ENCODE measurements at regions not wholly inside any gene's neighbourhood (a gene's known extent, or its start where the extent isn't known, plus 50 kb on each side); places are given as distances from the start of the nearest gene placed in this dataset.

GRCh38 chr9:31908158-31908890 lies 476.1 kb upstream of the ACO1 start:
- H3K27ac ChIP-seq (ENCODE audit: low read depth, low read length), result no peak overlapping the region
- no peaks in the 10 kb centered on the region for H3K27me3 ChIP-seq (ENCODE audit: insufficient read depth, low read length)
- no peak overlapping the region for H3K23ac ChIP-seq (ENCODE audit: low read length)
- no peak overlapping the region for H4K91ac ChIP-seq (ENCODE audit: low read depth, low read length)
- no peak overlapping the region for H3K4me3 ChIP-seq (ENCODE audit: low read depth, low read length)
- H2AFZ ChIP-seq (ENCODE audit: insufficient read depth, low read length, poor library complexity), result no peak overlapping the region
- H3K14ac ChIP-seq (ENCODE audit: low read length), result no peak overlapping the region
- no peaks in the 10 kb centered on the region for H3K79me2 ChIP-seq (ENCODE audit: control insufficient read depth, insufficient read depth, low read length, poor library complexity)
- no peak overlapping the region for H3K4me2 ChIP-seq (ENCODE audit: low read length)
- no peak overlapping the region for H2BK5ac ChIP-seq (ENCODE audit: low read depth, low read length, poor library complexity)
- no CpG with 5 or more reads among the region's 6 CpGs for WGBS (ENCODE audit: extremely low coverage, insufficient coverage, insufficient read length)
- no peak overlapping the region for H3K9ac ChIP-seq (ENCODE audit: low read length)
- no peaks in the 10 kb centered on the region for H3K79me1 ChIP-seq (ENCODE audit: low read length)
- no peaks in the 10 kb centered on the region for H3K9me3 ChIP-seq (ENCODE audit: insufficient read depth, low read depth, low read length)
- H3K4ac ChIP-seq (ENCODE audit: low read depth, low read length), result no peak overlapping the region
- no peaks in the 10 kb centered on the region for H3K4me1 ChIP-seq (ENCODE audit: control insufficient read depth in 1 of 2, insufficient read depth in 2 of 2, low read length in 2 of 2)
- H3K18ac ChIP-seq (ENCODE audit: low read length), result no peak overlapping the region
- H3K36me3 ChIP-seq (ENCODE audit: control insufficient read depth in 1 of 2, insufficient read depth in 2 of 2, low read length in 2 of 2), result no peaks in the 10 kb centered on the region
- H2AK5ac ChIP-seq (ENCODE audit: low read length), result no peak overlapping the region
- DNase-seq, result no peak
- H2BK12ac ChIP-seq (ENCODE audit: low read length), result no peak overlapping the region
- no peak overlapping the region for H2BK120ac ChIP-seq (ENCODE audit: insufficient read depth, low read length, poor library complexity)
- no peak overlapping the region for H4K12ac ChIP-seq (ENCODE audit: low read depth, low read length)
- no peak overlapping the region for H4K8ac ChIP-seq (ENCODE audit: low read depth, low read length)

GRCh38 chr9:31908891-31909480 lies 475.5 kb upstream of the ACO1 start:
- Histone ChIP-seq H2BK120ac (ENCODE audit: insufficient read depth, low read length, poor library complexity) (no peak overlapping the region), H4K8ac (ENCODE audit: low read depth, low read length) (no peak overlapping the region), H3K18ac (ENCODE audit: low read length) (no peak overlapping the region), H2AFZ (ENCODE audit: insufficient read depth, low read length, poor library complexity) (no peak overlapping the region), H3K79me1 (ENCODE audit: low read length) (no peaks in the 10 kb centered on the region), H3K4me3 (ENCODE audit: low read depth, low read length) (no peak overlapping the region), H3K27me3 (ENCODE audit: insufficient read depth, low read length) (no peaks in the 10 kb centered on the region), H2AK5ac (ENCODE audit: low read length) (no peak overlapping the region), H3K4me1 (ENCODE audit: control insufficient read depth in 1 of 2, insufficient read depth in 2 of 2, low read length in 2 of 2) (no peaks in the 10 kb centered on the region), H3K23ac (ENCODE audit: low read length) (no peak overlapping the region), H4K12ac (ENCODE audit: low read depth, low read length) (no peak overlapping the region), H3K79me2 (ENCODE audit: control insufficient read depth, insufficient read depth, low read length, poor library complexity) (no peaks in the 10 kb centered on the region), H3K9ac (ENCODE audit: low read length) (no peak overlapping the region), H3K36me3 (ENCODE audit: control insufficient read depth in 1 of 2, insufficient read depth in 2 of 2, low read length in 2 of 2) (no peaks in the 10 kb centered on the region), H2BK12ac (ENCODE audit: low read length) (no peak overlapping the region), H3K4me2 (ENCODE audit: low read length) (no peak overlapping the region), H3K9me3 (ENCODE audit: insufficient read depth, low read depth, low read length) (no peaks in the 10 kb centered on the region), H3K14ac (ENCODE audit: low read length) (no peak overlapping the region), H4K91ac (ENCODE audit: low read depth, low read length) (no peak overlapping the region), H3K4ac (ENCODE audit: low read depth, low read length) (no peak overlapping the region), H3K27ac (ENCODE audit: low read depth, low read length) (no peak overlapping the region), H2BK5ac (ENCODE audit: low read depth, low read length, poor library complexity) (no peak overlapping the region)
- DNase-seq, result no peak
- no CpG with 5 or more reads among the region's 11 CpGs for WGBS (ENCODE audit: extremely low coverage, insufficient coverage, insufficient read length)

- no peak overlapping the region for H3K4me2 ChIP-seq (ENCODE audit: low read length)
- no peaks in the 10 kb centered on the region for H3K36me3 ChIP-seq (ENCODE audit: control insufficient read depth in 1 of 2, insufficient read depth in 2 of 2, low read length in 2 of 2)
- no peaks in the 10 kb centered on the region for H3K79me2 ChIP-seq (ENCODE audit: control insufficient read depth, insufficient read depth, low read length, poor library complexity)
- no peak overlapping the region for H2AK5ac ChIP-seq (ENCODE audit: low read length)
- H3K4me1 ChIP-seq (ENCODE audit: control insufficient read depth in 1 of 2, insufficient read depth in 2 of 2, low read length in 2 of 2), result no peaks in the 10 kb centered on the region
- H3K23ac ChIP-seq (ENCODE audit: low read length), result no peak overlapping the region
- H4K12ac ChIP-seq (ENCODE audit: low read depth, low read length), result no peak overlapping the region
- H3K4me3 ChIP-seq (ENCODE audit: low read depth, low read length), result no peak overlapping the region
- no peak overlapping the region for H2BK12ac ChIP-seq (ENCODE audit: low read length)
- no peaks in the 10 kb centered on the region for H3K79me1 ChIP-seq (ENCODE audit: low read length)
- no peak for DNase-seq
- no peaks in the 10 kb centered on the region for H3K27me3 ChIP-seq (ENCODE audit: insufficient read depth, low read length)
- H3K9ac ChIP-seq (ENCODE audit: low read length), result no peak overlapping the region
- no peak overlapping the region for H4K91ac ChIP-seq (ENCODE audit: low read depth, low read length)
- H2BK120ac ChIP-seq (ENCODE audit: insufficient read depth, low read length, poor library complexity), result no peak overlapping the region
- no peak overlapping the region for H3K18ac ChIP-seq (ENCODE audit: low read length)
- no peak overlapping the region for H4K8ac ChIP-seq (ENCODE audit: low read depth, low read length)
- no peak overlapping the region for H3K14ac ChIP-seq (ENCODE audit: low read length)
- no peak overlapping the region for H2BK5ac ChIP-seq (ENCODE audit: low read depth, low read length, poor library complexity)
- H3K4ac ChIP-seq (ENCODE audit: low read depth, low read length), result no peak overlapping the region
- no peaks in the 10 kb centered on the region for H3K9me3 ChIP-seq (ENCODE audit: insufficient read depth, low read depth, low read length)
- H2AFZ ChIP-seq (ENCODE audit: insufficient read depth, low read length, poor library complexity), result no peak overlapping the region
- no peak overlapping the region for H3K27ac ChIP-seq (ENCODE audit: low read depth, low read length)
Observed at GRCh38 chr9:31912636-31913035, 471.8 kb upstream of the ACO1 start.

GRCh38 chr9:31916591-31917241 lies 467.7 kb upstream of the ACO1 start:
- Histone ChIP-seq H3K4me1 (ENCODE audit: control insufficient read depth in 1 of 2, insufficient read depth in 2 of 2, low read length in 2 of 2) (no peaks in the 10 kb centered on the region), H3K27ac (ENCODE audit: low read depth, low read length) (no peak overlapping the region), H3K9ac (ENCODE audit: low read length) (no peak overlapping the region), H2AK5ac (ENCODE audit: low read length) (no peak overlapping the region), H4K91ac (ENCODE audit: low read depth, low read length) (no peak overlapping the region), H3K18ac (ENCODE audit: low read length) (no peak overlapping the region), H4K12ac (ENCODE audit: low read depth, low read length) (no peak overlapping the region), H3K79me2 (ENCODE audit: control insufficient read depth, insufficient read depth, low read length, poor library complexity) (no peaks in the 10 kb centered on the region), H2BK12ac (ENCODE audit: low read length) (no peak overlapping the region), H4K8ac (ENCODE audit: low read depth, low read length) (no peak overlapping the region), H3K27me3 (ENCODE audit: insufficient read depth, low read length) (no peaks in the 10 kb centered on the region), H3K79me1 (ENCODE audit: low read length) (no peaks in the 10 kb centered on the region), H3K14ac (ENCODE audit: low read length) (no peak overlapping the region), H2BK120ac (ENCODE audit: insufficient read depth, low read length, poor library complexity) (no peak overlapping the region), H3K36me3 (ENCODE audit: control insufficient read depth in 1 of 2, insufficient read depth in 2 of 2, low read length in 2 of 2) (no peaks in the 10 kb centered on the region), H3K4me2 (ENCODE audit: low read length) (no peak overlapping the region), H3K4ac (ENCODE audit: low read depth, low read length) (no peak overlapping the region), H2BK5ac (ENCODE audit: low read depth, low read length, poor library complexity) (no peak overlapping the region), H3K4me3 (ENCODE audit: low read depth, low read length) (no peak overlapping the region), H3K23ac (ENCODE audit: low read length) (no peak overlapping the region), H3K9me3 (ENCODE audit: insufficient read depth, low read depth, low read length) (peaks cover 1% of the 10 kb centered on the region), H2AFZ (ENCODE audit: insufficient read depth, low read length, poor library complexity) (no peak overlapping the region)
- no peak for DNase-seq
- WGBS (ENCODE audit: extremely low coverage, insufficient coverage, insufficient read length), result no CpG with 5 or more reads among the region's 2 CpGs
